HEK293 (cell line): ENCODE measurements at regions not wholly inside any gene's neighbourhood (a gene's known extent, or its start where the extent isn't known, plus 50 kb on each side); places are given as distances from the start of the nearest gene placed in this dataset.

Experiments used
- CTCF ChIA-PET: fragments of 350-600 bp; formaldehyde crosslinking; extraction: SDS; loops from one replicate; lab custom pipeline; 2021; ENCODE audit warnings: antibody characterized with exemption; lab: Yijun Ruan, JAX
- POLR2A ChIA-PET: fragments of 300-600 bp; formaldehyde crosslinking; extraction: SDS; loops from one replicate; lab custom pipeline; 2020; ENCODE audit warnings: antibody characterized with exemption, inconsistent platforms; lab: Yijun Ruan, JAX
- H3K27ac ChIP-seq: fragments of 200-500 bp; sonication (Bioruptor generic); 2 replicates; pipeline ENCODE4 v1.5.1; 2014; ENCODE audit warnings: low read depth, low read length, control low read depth, inconsistent platforms; ENCODE audit errors: extremely low read depth
- H3K36me3 ChIP-seq, 2 experiments: fragments of 200-500 bp in 1 of 2; sonication (Bioruptor generic) in 1 of 2; 1 replicate in 1 of 2; 2 replicates in 1 of 2; pipeline ENCODE4 v1.5.1; 2014 to 2017; ENCODE audit warnings: inconsistent platforms in 2 of 2, low read length in 2 of 2; ENCODE audit not compliant: control insufficient read depth in 2 of 2, insufficient read depth in 1 of 2
- H3K4me1 ChIP-seq: fragments of 200-500 bp; sonication (Bioruptor generic); 2 replicates; pipeline ENCODE4 v1.5.1; 2014; ENCODE audit warnings: mild to moderate bottlenecking, low read length, inconsistent platforms; ENCODE audit not compliant: control insufficient read depth, insufficient read depth
- H3K4me3 ChIP-seq: 2 replicates; pipeline ENCODE4 v1.5.1; 2011; ENCODE audit warnings: low read depth, mild to moderate bottlenecking, control low read depth, low read length, moderate library complexity
- H3K9me3 ChIP-seq: fragments of 200-500 bp; sonication (Bioruptor generic); 2 replicates; pipeline ENCODE4 v1.5.1; 2014; ENCODE audit warnings: low read depth, low read length, inconsistent platforms; ENCODE audit not compliant: control insufficient read depth, insufficient read depth
- HOXA7 ChIP-seq: sonication (generic); formaldehyde crosslinking; IDR thresholded peaks from 2 replicates; pipeline ENCODE4 v1.8.1; 2022; ENCODE audit warnings: missing genetic modification reagents, borderline replicate concordance
- INSM2 ChIP-seq: fragments of 450-650 bp; formaldehyde crosslinking; IDR thresholded peaks from 2 replicates; pipeline ENCODE4 v1.5.1; 2016; ENCODE audit warnings: missing biosample characterization, missing genetic modification characterization
- KLF8 ChIP-seq: fragments of 450-650 bp; formaldehyde crosslinking; IDR thresholded peaks from 2 replicates; pipeline ENCODE4 v1.5.1; 2016; ENCODE audit warnings: missing biosample characterization, missing genetic modification characterization
- MYNN ChIP-seq: fragments of 450-650 bp; formaldehyde crosslinking; IDR thresholded peaks from 2 replicates; pipeline ENCODE4 v1.5.1; 2016; ENCODE audit warnings: missing biosample characterization, missing genetic modification characterization, borderline replicate concordance
- PRDM6 ChIP-seq: fragments of 450-650 bp; formaldehyde crosslinking; IDR thresholded peaks from 2 replicates; pipeline ENCODE4 v1.5.1; 2017; ENCODE audit warnings: missing biosample characterization, missing genetic modification characterization
- REPIN1 ChIP-seq: fragments of 450-650 bp; formaldehyde crosslinking; IDR thresholded peaks from 2 replicates; pipeline ENCODE4 v1.5.1; 2017; ENCODE audit warnings: missing biosample characterization, missing genetic modification characterization, low read depth
- REST ChIP-seq: fragments of 450-650 bp; formaldehyde crosslinking; IDR thresholded peaks from 2 replicates; pipeline ENCODE4 v1.5.1; 2016; ENCODE audit warnings: missing biosample characterization, missing genetic modification characterization
- SP3 ChIP-seq: fragments of 450-650 bp; formaldehyde crosslinking; IDR thresholded peaks from 2 replicates; pipeline ENCODE4 v1.5.1; 2016; ENCODE audit warnings: missing biosample characterization, missing genetic modification characterization
- TCF7L2 ChIP-seq: IDR thresholded peaks from 2 replicates; pipeline ENCODE4 v1.6.1; 2011; ENCODE audit warnings: low read depth, mild to moderate bottlenecking, inconsistent platforms, low read length, moderate library complexity, borderline replicate concordance
- ZBTB21 ChIP-seq: fragments of 450-650 bp; formaldehyde crosslinking; IDR thresholded peaks from 2 replicates; pipeline ENCODE4 v1.5.1; 2017; ENCODE audit warnings: missing biosample characterization, missing genetic modification characterization
- ZBTB7A ChIP-seq: fragments of 450-650 bp; formaldehyde crosslinking; IDR thresholded peaks from 2 replicates; pipeline ENCODE4 v1.5.1; 2016; ENCODE audit warnings: low read depth, missing biosample characterization, missing genetic modification characterization
- ZFP69B ChIP-seq: fragments of 450-650 bp; formaldehyde crosslinking; IDR thresholded peaks from 2 replicates; pipeline ENCODE4 v1.5.1; 2016; ENCODE audit warnings: missing biosample characterization, missing genetic modification characterization
- ZNF146 ChIP-seq: fragments of 450-650 bp; formaldehyde crosslinking; IDR thresholded peaks from 2 replicates; pipeline ENCODE4 v1.5.1; 2016; ENCODE audit warnings: missing biosample characterization, missing genetic modification characterization
- ZNF169 ChIP-seq: fragments of 450-650 bp; formaldehyde crosslinking; IDR thresholded peaks from 2 replicates; pipeline ENCODE4 v1.5.1; 2016; ENCODE audit warnings: missing biosample characterization, missing genetic modification characterization
- ZNF2 ChIP-seq: fragments of 450-650 bp; formaldehyde crosslinking; IDR thresholded peaks from 2 replicates; pipeline ENCODE4 v1.5.1; 2016; ENCODE audit warnings: missing biosample characterization, missing genetic modification characterization
- ZNF202 ChIP-seq: fragments of 450-650 bp; formaldehyde crosslinking; IDR thresholded peaks from 2 replicates; pipeline ENCODE4 v1.5.1; 2016; ENCODE audit warnings: missing biosample characterization, missing genetic modification characterization, borderline replicate concordance
- ZNF292 ChIP-seq: fragments of 450-650 bp; formaldehyde crosslinking; IDR thresholded peaks from 2 replicates; pipeline ENCODE4 v1.5.1; 2016; ENCODE audit warnings: low read depth, missing biosample characterization, missing genetic modification characterization, borderline replicate concordance
- ZNF341 ChIP-seq: fragments of 450-650 bp; formaldehyde crosslinking; IDR thresholded peaks from 2 replicates; pipeline ENCODE4; 2016; ENCODE audit warnings: low read depth, missing biosample characterization, missing genetic modification characterization
- ZNF362 ChIP-seq: fragments of 450-650 bp; formaldehyde crosslinking; IDR thresholded peaks from 2 replicates; pipeline ENCODE4 v1.5.1; 2016; ENCODE audit warnings: missing biosample characterization, missing genetic modification characterization
- ZNF48 ChIP-seq: fragments of 450-650 bp; formaldehyde crosslinking; IDR thresholded peaks from 2 replicates; pipeline ENCODE4 v1.5.1; 2016; ENCODE audit warnings: missing biosample characterization, missing genetic modification characterization
- ZNF501 ChIP-seq: fragments of 450-650 bp; formaldehyde crosslinking; IDR thresholded peaks from 2 replicates; pipeline ENCODE4 v1.5.1; 2016; ENCODE audit warnings: missing biosample characterization, missing genetic modification characterization
- ZNF510 ChIP-seq: fragments of 450-650 bp; formaldehyde crosslinking; IDR thresholded peaks from 2 replicates; pipeline ENCODE4 v1.5.1; 2018; ENCODE audit warnings: mild to moderate bottlenecking, missing genetic modification characterization, missing biosample characterization; ENCODE audit not compliant: insufficient replicate concordance
- ZNF596 ChIP-seq: fragments of 450-650 bp; IDR thresholded peaks from 2 replicates; pipeline ENCODE4 v1.5.0; 2018; ENCODE audit warnings: missing biosample characterization, mild to moderate bottlenecking, missing genetic modification characterization, moderate library complexity
- ZNF707 ChIP-seq: fragments of 450-650 bp; formaldehyde crosslinking; IDR thresholded peaks from 2 replicates; pipeline ENCODE4 v1.5.1; 2016; ENCODE audit warnings: missing biosample characterization, missing genetic modification characterization
- ZSCAN16 ChIP-seq: fragments of 450-650 bp; formaldehyde crosslinking; IDR thresholded peaks from 2 replicates; pipeline ENCODE4 v1.5.1; 2016; ENCODE audit warnings: missing biosample characterization, missing genetic modification characterization

GRCh38 chr10:55404094-55404493 lies 603.1 kb upstream of the PCDH15 start (continued):
- TF ChIP-seq MYNN (tag by site-specific recombination) (no peak), REST (no peak), ZNF341 (tag by site-specific recombination) (no peak), ZFP69B (tag by site-specific recombination) (no peak), ZNF510 (tag by site-specific recombination) (no peak), ZBTB21 (tag by site-specific recombination) (no peak)

- TF ChIP-seq ZNF596 (no peak), ZNF2 (tag by site-specific recombination) (no peak), ZSCAN16 (tag by site-specific recombination) (no peak), ZNF501 (no peak), SP3 (no peak), HOXA7 (CRISPR knock-in tag) (no peak), ZNF707 (no peak), ZNF169 (no peak), ZNF362 (tag by site-specific recombination) (no peak), ZNF146 (tag by site-specific recombination) (no peak), PRDM6 (tag by site-specific recombination) (no peak), REPIN1 (tag by site-specific recombination) (no peak), TCF7L2 (no peak), ZBTB7A (tag by site-specific recombination) (no peak), INSM2 (tag by site-specific recombination) (no peak), KLF8 (tag by site-specific recombination) (no peak), ZNF202 (tag by site-specific recombination) (no peak), ZNF292 (tag by site-specific recombination) (no peak), ZNF48 (tag by site-specific recombination) (no peak)
- Histone ChIP-seq H3K36me3 (no peaks in the 10 kb centered on the region), H3K4me1 (no peaks in the 10 kb centered on the region), H3K27ac (no peak overlapping the region), H3K4me3 (no peak overlapping the region), H3K9me3 (no peaks in the 10 kb centered on the region)
- CTCF ChIA-PET, result no interaction called here
- POLR2A ChIA-PET, result no interaction called here
Observed at GRCh38 chr10:55400075-55400849, 599.2 kb upstream of the PCDH15 start.
